Adrenal gland (tissue), 5 donors: ENCODE measurements at regions not wholly inside any gene's neighbourhood (a gene's known extent, or its start where the extent isn't known, plus 50 kb on each side); places are given as distances from the start of the nearest gene placed in this dataset.

Experiments used
- CTCF ChIP-seq, 6 experiments: fragments of 450-650 bp in 4 of 6; fragments of 200-600 bp in 2 of 6; sonication (generic) in 1 of 6; IDR thresholded peaks; 1 replicate in 5 of 6; 2 replicates in 1 of 6; pipeline versions ENCODE4 v1.5.1 to v1.8.0; 2016 to 2021; ENCODE audit warnings: antibody characterized with exemption in 6 of 6, mild to moderate bottlenecking in 2 of 6, moderate library complexity in 1 of 6
- POLR2A ChIP-seq, 2 donors: fragments of 450-650 bp; IDR thresholded peaks; one replicate each; pipeline ENCODE4 v1.6.1; 2017; ENCODE audit warnings: antibody characterized with exemption in 2 of 2, mild to moderate bottlenecking in 2 of 2, moderate library complexity in 1 of 2
- donor health status: DM: no; HTN: no; CAD: no.

- TF ChIP-seq POLR2A (IDR thresholded peaks at IDR 0.05) (no peak), CTCF (IDR thresholded peaks at IDR 0.05) (no peak)
Measured at GRCh38 chr2:35163948-35164347, 1191.6 kb upstream of the CRIM1 start.
